ENCODE measurements at regions not wholly inside any gene's neighbourhood (a gene's known extent, or its start where the extent isn't known, plus 50 kb on each side); places are given as distances from the start of the nearest gene placed in this dataset.
A peak's percentile ranks its signal among the peaks of the same experiment; 100 is the strongest.

- Histone ChIP-seq H4K91ac (ENCODE audit: low read length) (no peak overlapping the region), H4K8ac (ENCODE audit: low read length) (no peak overlapping the region), H3K14ac (ENCODE audit: low read length in 2 of 2) (no peak overlapping the region), H3K79me1 (replicated peaks; ENCODE audit: low read length, poor library complexity, severe bottlenecking) (no peaks in the 10 kb centered on the region), H3K27ac (ENCODE audit: low read length, poor library complexity, severe bottlenecking) (no peak overlapping the region), H3K36me3 (ENCODE audit: control insufficient read depth in 1 of 2, insufficient read depth in 2 of 2, low read depth in 1 of 2, low read length in 2 of 2) (no peaks in the 10 kb centered on the region), H3K9me3 (ENCODE audit: control insufficient read depth, low read length) (no peaks in the 10 kb centered on the region), H3K4me3 (ENCODE audit: insufficient read depth in 1 of 2, low read depth in 1 of 2, low read length in 2 of 2) (peak overlapping the region in 1 of 2 experiments; percentile 41), H2BK15ac (ENCODE audit: low read depth, poor library complexity, severe bottlenecking) (peak overlapping the region; percentile 52), H2BK120ac (ENCODE audit: low read depth, low read length) (peak overlapping the region; percentile 77), H3K9ac (ENCODE audit: low read length) (peak overlapping the region; percentile 63), H2BK12ac (ENCODE audit: low read length in 2 of 2) (peak overlapping the region; percentile 66 to 80), H2AK5ac (ENCODE audit: low read length, severe bottlenecking) (no peak overlapping the region), H3K4me1 (ENCODE audit: control insufficient read depth, insufficient read depth, low read depth, low read length) (peaks cover 14% of the 10 kb centered on the region), H2BK5ac (ENCODE audit: low read depth, low read length, poor library complexity, severe bottlenecking) (no peak overlapping the region), H3K4ac (ENCODE audit: low read depth in 1 of 2, low read length in 2 of 2) (peak overlapping the region; percentile 42 to 71), H2AFZ (ENCODE audit: low read depth, low read length) (no peak overlapping the region), H3K4me2 (ENCODE audit: low read length, poor library complexity, severe bottlenecking) (no peak overlapping the region), H3K23ac (ENCODE audit: low read length in 2 of 2) (no peak overlapping the region), H3K18ac (ENCODE audit: low read depth in 1 of 2, low read length in 2 of 2) (peak overlapping the region; percentile 52 to 90), H3K27me3 (ENCODE audit: control insufficient read depth in 1 of 2, insufficient read depth in 1 of 2, low read length in 2 of 2) (peaks cover 9 to 66% of the 10 kb centered on the region in 2 experiments)
- DNase-seq = peak; percentile 53
- WGBS = 35% methylated on average over 7 of the region's 9 CpGs
These were observed 71.0 kb upstream of the TP53I11 start for GRCh38 chr11:45021692-45022141.

GRCh38 chr11:45022294-45023064 is 71.8 kb upstream of the TP53I11 start:
- no peaks in the 10 kb centered on the region for H3K79me1 ChIP-seq (replicated peaks; ENCODE audit: low read length, poor library complexity, severe bottlenecking)
- H3K27ac ChIP-seq (ENCODE audit: low read length, poor library complexity, severe bottlenecking) = no peak overlapping the region
- H2BK15ac ChIP-seq (ENCODE audit: low read depth, poor library complexity, severe bottlenecking) = no peak overlapping the region
- no peak overlapping the region for H4K8ac ChIP-seq (ENCODE audit: low read length)
- H3K9me3 ChIP-seq (ENCODE audit: control insufficient read depth, low read length) = no peaks in the 10 kb centered on the region
- peak overlapping the region; percentile 37 to 42 for H3K4ac ChIP-seq (ENCODE audit: low read depth in 1 of 2, low read length in 2 of 2)
- no peak overlapping the region for H2AFZ ChIP-seq (ENCODE audit: low read depth, low read length)
- DNase-seq = peak; percentile 53
- WGBS = 66% methylated on average over 9 of the region's 9 CpGs
- peak overlapping the region; percentile 8 for H2BK120ac ChIP-seq (ENCODE audit: low read depth, low read length)
- peak overlapping the region; percentile 15 to 81 for H3K18ac ChIP-seq (ENCODE audit: low read depth in 1 of 2, low read length in 2 of 2)
- H3K14ac ChIP-seq (ENCODE audit: low read length in 2 of 2) = no peak overlapping the region
- no peak overlapping the region for H3K4me2 ChIP-seq (ENCODE audit: low read length, poor library complexity, severe bottlenecking)
- H3K36me3 ChIP-seq (ENCODE audit: control insufficient read depth in 1 of 2, insufficient read depth in 2 of 2, low read depth in 1 of 2, low read length in 2 of 2) = no peaks in the 10 kb centered on the region
- H3K23ac ChIP-seq (ENCODE audit: low read length in 2 of 2) = no peak overlapping the region
- H2BK5ac ChIP-seq (ENCODE audit: low read depth, low read length, poor library complexity, severe bottlenecking) = no peak overlapping the region
- peaks cover 8% of the 10 kb centered on the region for H3K4me1 ChIP-seq (ENCODE audit: control insufficient read depth, insufficient read depth, low read depth, low read length)
- peak overlapping the region; percentile 72 for H4K91ac ChIP-seq (ENCODE audit: low read length)
- H2BK12ac ChIP-seq (ENCODE audit: low read length in 2 of 2) = peak overlapping the region; percentile 27 to 83
- peak overlapping the region; percentile 25 for H3K9ac ChIP-seq (ENCODE audit: low read length)
- no peak overlapping the region for H2AK5ac ChIP-seq (ENCODE audit: low read length, severe bottlenecking)
- peak overlapping the region in 1 of 2 experiments; percentile 45 for H3K4me3 ChIP-seq (ENCODE audit: insufficient read depth in 1 of 2, low read depth in 1 of 2, low read length in 2 of 2)
- H3K27me3 ChIP-seq (ENCODE audit: control insufficient read depth in 1 of 2, insufficient read depth in 1 of 2, low read length in 2 of 2) = peaks cover 16 to 67% of the 10 kb centered on the region in 2 experiments

GRCh38 chr11:45023065-45023365 is 72.3 kb upstream of the TP53I11 start:
- Histone ChIP-seq H2BK15ac (ENCODE audit: low read depth, poor library complexity, severe bottlenecking) (peak overlapping the region; percentile 68), H3K36me3 (ENCODE audit: control insufficient read depth in 1 of 2, insufficient read depth in 2 of 2, low read depth in 1 of 2, low read length in 2 of 2) (no peaks in the 10 kb centered on the region)

GRCh38 chr11:45024316-45024715 is 73.6 kb upstream of the TP53I11 start:
- H3K9ac ChIP-seq (ENCODE audit: low read length) = no peak overlapping the region
- peak overlapping the region in 1 of 2 experiments; percentile 11 for H2BK12ac ChIP-seq (ENCODE audit: low read length in 2 of 2)
- 81% methylated on average over 4 of the region's 4 CpGs for WGBS

More at GRCh38 chr11:45023065-45023365, 72.3 kb upstream of the TP53I11 start:
- Histone ChIP-seq H3K18ac (ENCODE audit: low read depth in 1 of 2, low read length in 2 of 2) (peak overlapping the region; percentile 16 to 81), H3K4ac (ENCODE audit: low read depth in 1 of 2, low read length in 2 of 2) (peak overlapping the region; percentile 19 to 38), H2BK12ac (ENCODE audit: low read length in 2 of 2) (peak overlapping the region in 1 of 2 experiments; percentile 78), H4K91ac (ENCODE audit: low read length) (peak overlapping the region; percentile 59), H2AK5ac (ENCODE audit: low read length, severe bottlenecking) (no peak overlapping the region), H2BK120ac (ENCODE audit: low read depth, low read length) (peak overlapping the region; percentile 36), H2BK5ac (ENCODE audit: low read depth, low read length, poor library complexity, severe bottlenecking) (no peak overlapping the region), H3K4me2 (ENCODE audit: low read length, poor library complexity, severe bottlenecking) (no peak overlapping the region), H3K27me3 (ENCODE audit: control insufficient read depth in 1 of 2, insufficient read depth in 1 of 2, low read length in 2 of 2) (peaks cover 16 to 67% of the 10 kb centered on the region in 2 experiments), H3K4me3 (ENCODE audit: insufficient read depth in 1 of 2, low read depth in 1 of 2, low read length in 2 of 2) (no peak overlapping the region), H3K27ac (ENCODE audit: low read length, poor library complexity, severe bottlenecking) (no peak overlapping the region), H3K9me3 (ENCODE audit: control insufficient read depth, low read length) (no peaks in the 10 kb centered on the region), H3K14ac (ENCODE audit: low read length in 2 of 2) (no peak overlapping the region), H3K4me1 (ENCODE audit: control insufficient read depth, insufficient read depth, low read depth, low read length) (peaks cover 8% of the 10 kb centered on the region), H4K8ac (ENCODE audit: low read length) (no peak overlapping the region), H3K23ac (ENCODE audit: low read length in 2 of 2) (no peak overlapping the region), H3K9ac (ENCODE audit: low read length) (peak overlapping the region; percentile 10), H3K79me1 (replicated peaks; ENCODE audit: low read length, poor library complexity, severe bottlenecking) (no peaks in the 10 kb centered on the region), H2AFZ (ENCODE audit: low read depth, low read length) (no peak overlapping the region)
- 64% methylated on average over 5 of the region's 5 CpGs for WGBS
- no peak for DNase-seq

More at GRCh38 chr11:45024316-45024715, 73.6 kb upstream of the TP53I11 start:
- no peak overlapping the region for H3K4ac ChIP-seq (ENCODE audit: low read depth in 1 of 2, low read length in 2 of 2)
- H3K79me1 ChIP-seq (replicated peaks; ENCODE audit: low read length, poor library complexity, severe bottlenecking) = no peaks in the 10 kb centered on the region
- no peak overlapping the region for H4K8ac ChIP-seq (ENCODE audit: low read length)
- peak overlapping the region; percentile 26 for H2BK15ac ChIP-seq (ENCODE audit: low read depth, poor library complexity, severe bottlenecking)
- H3K14ac ChIP-seq (ENCODE audit: low read length in 2 of 2) = no peak overlapping the region
- no peak overlapping the region for H2AK5ac ChIP-seq (ENCODE audit: low read length, severe bottlenecking)
- DNase-seq = no peak
- no peak overlapping the region for H2BK5ac ChIP-seq (ENCODE audit: low read depth, low read length, poor library complexity, severe bottlenecking)
- no peak overlapping the region for H3K4me2 ChIP-seq (ENCODE audit: low read length, poor library complexity, severe bottlenecking)
- H3K4me3 ChIP-seq (ENCODE audit: insufficient read depth in 1 of 2, low read depth in 1 of 2, low read length in 2 of 2) = no peak overlapping the region
- no peak overlapping the region for H2BK120ac ChIP-seq (ENCODE audit: low read depth, low read length)
- H3K27ac ChIP-seq (ENCODE audit: low read length, poor library complexity, severe bottlenecking) = no peak overlapping the region
- H3K27me3 ChIP-seq (ENCODE audit: control insufficient read depth in 1 of 2, insufficient read depth in 1 of 2, low read length in 2 of 2) = peaks cover 29 to 72% of the 10 kb centered on the region in 2 experiments
- H4K91ac ChIP-seq (ENCODE audit: low read length) = no peak overlapping the region
- no peak overlapping the region for H3K18ac ChIP-seq (ENCODE audit: low read depth in 1 of 2, low read length in 2 of 2)
- peaks cover 8% of the 10 kb centered on the region for H3K4me1 ChIP-seq (ENCODE audit: control insufficient read depth, insufficient read depth, low read depth, low read length)
- no peak overlapping the region for H2AFZ ChIP-seq (ENCODE audit: low read depth, low read length)
- no peaks in the 10 kb centered on the region for H3K9me3 ChIP-seq (ENCODE audit: control insufficient read depth, low read length)
- no peaks in the 10 kb centered on the region for H3K36me3 ChIP-seq (ENCODE audit: control insufficient read depth in 1 of 2, insufficient read depth in 2 of 2, low read depth in 1 of 2, low read length in 2 of 2)
- no peak overlapping the region for H3K23ac ChIP-seq (ENCODE audit: low read length in 2 of 2)

Measured in mesenchymal stem cell (in vitro differentiated cells and primary cell).